ENCODE measurements at regions not wholly inside any gene's neighbourhood (a gene's known extent, or its start where the extent isn't known, plus 50 kb on each side); places are given as distances from the start of the nearest gene placed in this dataset.

- intact Hi-C loops (cut with DNase I): no loop called here
- Histone ChIP-seq H3K4me3 (ENCODE audit: low read length in 2 of 2) (no peak overlapping the region), H3K27me3 (ENCODE audit: control insufficient read depth in 1 of 2, insufficient read depth in 2 of 2, low read length in 1 of 2) (no peaks in the 10 kb centered on the region), H3K27ac (ENCODE audit: low read depth in 1 of 2, low read length in 2 of 2) (no peak overlapping the region), H3K36me3 (ENCODE audit: control insufficient read depth in 1 of 2, insufficient read depth in 2 of 2, low read length in 1 of 2) (no peaks in the 10 kb centered on the region), H3K9me3 (ENCODE audit: control insufficient read depth, low read length) (no peaks in the 10 kb centered on the region), H3K4me1 (ENCODE audit: control insufficient read depth in 1 of 2, insufficient read depth in 2 of 2, low read length in 2 of 2) (no peaks in the 10 kb centered on the region)
- no peak for ATAC-seq (ENCODE audit: low FRiP score)
- DNase-seq: no peak
- WGBS, 2 donors: 91 to 92% methylated on average over 16 of the region's 16 CpGs
Observed at GRCh38 chr4:42313872-42314271, 83.4 kb upstream of the SHISA3 start.

- H3K27me3 ChIP-seq (ENCODE audit: control insufficient read depth in 1 of 2, insufficient read depth in 2 of 2, low read length in 1 of 2): no peaks in the 10 kb centered on the region
- ATAC-seq (ENCODE audit: low FRiP score): no peak
- no peak overlapping the region for H3K27ac ChIP-seq (ENCODE audit: low read depth in 1 of 2, low read length in 2 of 2)
- H3K36me3 ChIP-seq (ENCODE audit: control insufficient read depth in 1 of 2, insufficient read depth in 2 of 2, low read length in 1 of 2): no peaks in the 10 kb centered on the region
- no peak for DNase-seq
- intact Hi-C loops (cut with DNase I): no loop called here
- no peak overlapping the region for H3K4me3 ChIP-seq (ENCODE audit: low read length in 2 of 2)
- H3K4me1 ChIP-seq (ENCODE audit: control insufficient read depth in 1 of 2, insufficient read depth in 2 of 2, low read length in 2 of 2): no peaks in the 10 kb centered on the region
- WGBS, 2 donors: 89 to 90% methylated on average over 28 of the region's 28 CpGs
- H3K9me3 ChIP-seq (ENCODE audit: control insufficient read depth, low read length): peaks cover under 1% of the 10 kb centered on the region
Observed at GRCh38 chr4:42315231-42315630, 82.1 kb upstream of the SHISA3 start.

- intact Hi-C loops (cut with DNase I): no loop called here
- H3K4me1 ChIP-seq (ENCODE audit: control insufficient read depth in 1 of 2, insufficient read depth in 2 of 2, low read length in 2 of 2): no peaks in the 10 kb centered on the region
- WGBS, 2 donors: 59% methylated on average over 10 of the region's 10 CpGs
- H3K27ac ChIP-seq (ENCODE audit: low read depth in 1 of 2, low read length in 2 of 2): no peak overlapping the region
- no peak for ATAC-seq (ENCODE audit: low FRiP score)
- no peaks in the 10 kb centered on the region for H3K36me3 ChIP-seq (ENCODE audit: control insufficient read depth in 1 of 2, insufficient read depth in 2 of 2, low read length in 1 of 2)
- no peak overlapping the region for H3K4me3 ChIP-seq (ENCODE audit: low read length in 2 of 2)
- H3K9me3 ChIP-seq (ENCODE audit: control insufficient read depth, low read length): peaks cover 4% of the 10 kb centered on the region
- DNase-seq: no peak
- H3K27me3 ChIP-seq (ENCODE audit: control insufficient read depth in 1 of 2, insufficient read depth in 2 of 2, low read length in 1 of 2): no peaks in the 10 kb centered on the region
Observed at GRCh38 chr4:42320822-42321388, 76.4 kb upstream of the SHISA3 start.

GRCh38 chr4:42326040-42326439, 71.2 kb upstream of the SHISA3 start:
- ATAC-seq (ENCODE audit: low FRiP score) (no peak), DNase-seq (no peak)
- no peak overlapping the region for H3K4me3 ChIP-seq (ENCODE audit: low read length in 2 of 2)
- no peaks in the 10 kb centered on the region for H3K27me3 ChIP-seq (ENCODE audit: control insufficient read depth in 1 of 2, insufficient read depth in 2 of 2, low read length in 1 of 2)
- no peaks in the 10 kb centered on the region for H3K36me3 ChIP-seq (ENCODE audit: control insufficient read depth in 1 of 2, insufficient read depth in 2 of 2, low read length in 1 of 2)
- intact Hi-C loops (cut with DNase I): no loop called here
- 66 to 67% methylated on average over 5 of the region's 5 CpGs for WGBS, 2 donors
- peaks cover 4% of the 10 kb centered on the region for H3K9me3 ChIP-seq (ENCODE audit: control insufficient read depth, low read length)
- no peak overlapping the region for H3K27ac ChIP-seq (ENCODE audit: low read depth in 1 of 2, low read length in 2 of 2)
- no peaks in the 10 kb centered on the region for H3K4me1 ChIP-seq (ENCODE audit: control insufficient read depth in 1 of 2, insufficient read depth in 2 of 2, low read length in 2 of 2)

GRCh38 chr4:42326524-42326923, 70.8 kb upstream of the SHISA3 start:
- H3K4me3 ChIP-seq (ENCODE audit: low read length in 2 of 2): no peak overlapping the region
- H3K27me3 ChIP-seq (ENCODE audit: control insufficient read depth in 1 of 2, insufficient read depth in 2 of 2, low read length in 1 of 2): no peaks in the 10 kb centered on the region
- DNase-seq (no peak), ATAC-seq (ENCODE audit: low FRiP score) (no peak)
- H3K9me3 ChIP-seq (ENCODE audit: control insufficient read depth, low read length): peaks cover 4% of the 10 kb centered on the region
- no peak overlapping the region for H3K27ac ChIP-seq (ENCODE audit: low read depth in 1 of 2, low read length in 2 of 2)
- no peaks in the 10 kb centered on the region for H3K36me3 ChIP-seq (ENCODE audit: control insufficient read depth in 1 of 2, insufficient read depth in 2 of 2, low read length in 1 of 2)
- 93 to 94% methylated on average over 2 of the region's 2 CpGs for WGBS, 2 donors
- no peaks in the 10 kb centered on the region for H3K4me1 ChIP-seq (ENCODE audit: control insufficient read depth in 1 of 2, insufficient read depth in 2 of 2, low read length in 2 of 2)
- intact Hi-C loops (cut with DNase I): no loop called here

GRCh38 chr4:42327323-42327722, 70.0 kb upstream of the SHISA3 start:
- 52 to 57% methylated on average over 4 of the region's 4 CpGs for whole genome bisulfite sequencing, 2 donors
- no peak for DNase-seq
- H3K27ac ChIP-seq (ENCODE audit: low read depth in 1 of 2, low read length in 2 of 2): no peak overlapping the region
- H3K9me3 ChIP-seq (ENCODE audit: control insufficient read depth, low read length): peaks cover 4% of the 10 kb centered on the region
- intact Hi-C loops (cut with DNase I): no loop called here
- H3K27me3 ChIP-seq (ENCODE audit: control insufficient read depth in 1 of 2, insufficient read depth in 2 of 2, low read length in 1 of 2): no peaks in the 10 kb centered on the region
- no peak for ATAC-seq (ENCODE audit: low FRiP score)
- H3K4me3 ChIP-seq (ENCODE audit: low read length in 2 of 2): no peak overlapping the region
- no peaks in the 10 kb centered on the region for H3K4me1 ChIP-seq (ENCODE audit: control insufficient read depth in 1 of 2, insufficient read depth in 2 of 2, low read length in 2 of 2)
- no peaks in the 10 kb centered on the region for H3K36me3 ChIP-seq (ENCODE audit: control insufficient read depth in 1 of 2, insufficient read depth in 2 of 2, low read length in 1 of 2)

GRCh38 chr4:42328978-42329377, 68.3 kb upstream of the SHISA3 start:
- no peak overlapping the region for H3K27ac ChIP-seq (ENCODE audit: low read depth in 1 of 2, low read length in 2 of 2)
- intact Hi-C loops (cut with DNase I): no loop called here
- no peak for DNase-seq
- 88 to 93% methylated on average over 2 of the region's 2 CpGs for WGBS, 2 donors
- no peak for ATAC-seq (ENCODE audit: low FRiP score)
- peaks cover 2% of the 10 kb centered on the region for H3K9me3 ChIP-seq (ENCODE audit: control insufficient read depth, low read length)
- no peaks in the 10 kb centered on the region for H3K4me1 ChIP-seq (ENCODE audit: control insufficient read depth in 1 of 2, insufficient read depth in 2 of 2, low read length in 2 of 2)
- no peaks in the 10 kb centered on the region for H3K27me3 ChIP-seq (ENCODE audit: control insufficient read depth in 1 of 2, insufficient read depth in 2 of 2, low read length in 1 of 2)
- H3K4me3 ChIP-seq (ENCODE audit: low read length in 2 of 2): no peak overlapping the region
- H3K36me3 ChIP-seq (ENCODE audit: control insufficient read depth in 1 of 2, insufficient read depth in 2 of 2, low read length in 1 of 2): no peaks in the 10 kb centered on the region

- WGBS, 2 donors: 38 to 60% methylated on average over 3 of the region's 3 CpGs
Observed at GRCh38 chr4:42329421-42329820, 67.9 kb upstream of the SHISA3 start.

GRCh38 chr4:42330002-42330592, 67.2 kb upstream of the SHISA3 start:
- no peak for DNase-seq
- no peak overlapping the region for H3K27ac ChIP-seq (ENCODE audit: low read depth in 1 of 2, low read length in 2 of 2)
- H3K4me3 ChIP-seq (ENCODE audit: low read length in 2 of 2): no peak overlapping the region
- intact Hi-C loops (cut with DNase I): no loop called here
- ATAC-seq (ENCODE audit: low FRiP score): no peak
- peaks cover 2% of the 10 kb centered on the region for H3K9me3 ChIP-seq (ENCODE audit: control insufficient read depth, low read length)
- 50 to 57% methylated on average over 7 of the region's 7 CpGs for WGBS, 2 donors
- no peaks in the 10 kb centered on the region for H3K4me1 ChIP-seq (ENCODE audit: control insufficient read depth in 1 of 2, insufficient read depth in 2 of 2, low read length in 2 of 2)
- no peaks in the 10 kb centered on the region for H3K36me3 ChIP-seq (ENCODE audit: control insufficient read depth in 1 of 2, insufficient read depth in 2 of 2, low read length in 1 of 2)
- H3K27me3 ChIP-seq (ENCODE audit: control insufficient read depth in 1 of 2, insufficient read depth in 2 of 2, low read length in 1 of 2): no peaks in the 10 kb centered on the region

More at GRCh38 chr4:42329421-42329820, 67.9 kb upstream of the SHISA3 start:
- no peak overlapping the region for H3K27ac ChIP-seq (ENCODE audit: low read depth in 1 of 2, low read length in 2 of 2)
- no peak for DNase-seq
- H3K4me3 ChIP-seq (ENCODE audit: low read length in 2 of 2): no peak overlapping the region
- H3K27me3 ChIP-seq (ENCODE audit: control insufficient read depth in 1 of 2, insufficient read depth in 2 of 2, low read length in 1 of 2): no peaks in the 10 kb centered on the region
- intact Hi-C loops (cut with DNase I): no loop called here
- H3K9me3 ChIP-seq (ENCODE audit: control insufficient read depth, low read length): peaks cover 2% of the 10 kb centered on the region
- ATAC-seq (ENCODE audit: low FRiP score): no peak
- no peaks in the 10 kb centered on the region for H3K36me3 ChIP-seq (ENCODE audit: control insufficient read depth in 1 of 2, insufficient read depth in 2 of 2, low read length in 1 of 2)
- H3K4me1 ChIP-seq (ENCODE audit: control insufficient read depth in 1 of 2, insufficient read depth in 2 of 2, low read length in 2 of 2): no peaks in the 10 kb centered on the region

Measured in aorta (tissue), 5 donors.